Esophagus squamous epithelium (tissue), 4 donors: ENCODE measurements at regions not wholly inside any gene's neighbourhood (a gene's known extent, or its start where the extent isn't known, plus 50 kb on each side); places are given as distances from the start of the nearest gene placed in this dataset.

Experiments used
- CTCF ChIP-seq, 6 experiments: fragments of 450-650 bp in 4 of 6; fragments of 200-600 bp in 2 of 6; sonication (generic) in 2 of 6; IDR thresholded peaks; one replicate each; pipeline ENCODE4 v1.5.1; 2016 to 2019; ENCODE audit warnings: antibody characterized with exemption in 6 of 6, mild to moderate bottlenecking in 4 of 6, moderate library complexity in 4 of 6
- POLR2A ChIP-seq, 4 donors: fragments of 450-650 bp; IDR thresholded peaks; one replicate each; pipeline ENCODE4 v1.6.1; 2017; ENCODE audit warnings: antibody characterized with exemption in 4 of 4, mild to moderate bottlenecking in 4 of 4, moderate library complexity in 3 of 4

GRCh38 chr4:104549736-104550135 lies 55.0 kb upstream of the CXXC4 start:
- no peak for TF ChIP-seq POLR2A (IDR thresholded peaks at IDR 0.05)
- TF ChIP-seq CTCF (IDR thresholded peaks at IDR 0.05): no peak
